ENCODE measurements at regions not wholly inside any gene's neighbourhood (a gene's known extent, or its start where the extent isn't known, plus 50 kb on each side); places are given as distances from the start of the nearest gene placed in this dataset.

- H3K9me3 ChIP-seq (ENCODE audit: control insufficient read depth, insufficient read depth, low read length) = no peaks in the 10 kb centered on the region
- H3K9ac ChIP-seq (ENCODE audit: low read depth, low read length) = no peak overlapping the region
- H3K36me3 ChIP-seq (ENCODE audit: control insufficient read depth, insufficient read depth, low read length) = no peaks in the 10 kb centered on the region
- H3K27me3 ChIP-seq (ENCODE audit: control insufficient read depth, insufficient read depth, low read length) = no peaks in the 10 kb centered on the region
- H3K4me1 ChIP-seq (ENCODE audit: control insufficient read depth, insufficient read depth, low read length) = no peaks in the 10 kb centered on the region
- H3K4me3 ChIP-seq (ENCODE audit: low read depth, low read length) = no peak overlapping the region
These were observed 111.0 kb upstream of the SYNPR start for GRCh38 chr3:63167113-63167512.

- Histone ChIP-seq H3K9me3 (ENCODE audit: control insufficient read depth, insufficient read depth, low read length) (no peaks in the 10 kb centered on the region), H3K4me1 (ENCODE audit: control insufficient read depth, insufficient read depth, low read length) (no peaks in the 10 kb centered on the region), H3K36me3 (ENCODE audit: control insufficient read depth, insufficient read depth, low read length) (no peaks in the 10 kb centered on the region), H3K4me3 (ENCODE audit: low read depth, low read length) (no peak overlapping the region), H3K27me3 (ENCODE audit: control insufficient read depth, insufficient read depth, low read length) (no peaks in the 10 kb centered on the region), H3K9ac (ENCODE audit: low read depth, low read length) (no peak overlapping the region)
These were observed 109.9 kb upstream of the SYNPR start for GRCh38 chr3:63168179-63168578.

- Histone ChIP-seq H3K4me1 (ENCODE audit: control insufficient read depth, insufficient read depth, low read length) (no peaks in the 10 kb centered on the region), H3K27me3 (ENCODE audit: control insufficient read depth, insufficient read depth, low read length) (no peaks in the 10 kb centered on the region), H3K9ac (ENCODE audit: low read depth, low read length) (no peak overlapping the region), H3K36me3 (ENCODE audit: control insufficient read depth, insufficient read depth, low read length) (no peaks in the 10 kb centered on the region), H3K4me3 (ENCODE audit: low read depth, low read length) (no peak overlapping the region), H3K9me3 (ENCODE audit: control insufficient read depth, insufficient read depth, low read length) (no peaks in the 10 kb centered on the region)
These were observed 98.1 kb upstream of the SYNPR start for GRCh38 chr3:63179862-63180522.

GRCh38 chr3:63192248-63192647 is 85.9 kb upstream of the SYNPR start:
- Histone ChIP-seq H3K9me3 (ENCODE audit: control insufficient read depth, insufficient read depth, low read length) (no peaks in the 10 kb centered on the region), H3K36me3 (ENCODE audit: control insufficient read depth, insufficient read depth, low read length) (no peaks in the 10 kb centered on the region), H3K9ac (ENCODE audit: low read depth, low read length) (no peak overlapping the region), H3K4me3 (ENCODE audit: low read depth, low read length) (no peak overlapping the region), H3K27me3 (ENCODE audit: control insufficient read depth, insufficient read depth, low read length) (no peaks in the 10 kb centered on the region), H3K4me1 (ENCODE audit: control insufficient read depth, insufficient read depth, low read length) (no peaks in the 10 kb centered on the region)

- H3K27me3 ChIP-seq (ENCODE audit: control insufficient read depth, insufficient read depth, low read length) = no peaks in the 10 kb centered on the region
- H3K36me3 ChIP-seq (ENCODE audit: control insufficient read depth, insufficient read depth, low read length) = no peaks in the 10 kb centered on the region
- H3K9me3 ChIP-seq (ENCODE audit: control insufficient read depth, insufficient read depth, low read length) = no peaks in the 10 kb centered on the region
- no peak overlapping the region for H3K4me3 ChIP-seq (ENCODE audit: low read depth, low read length)
- no peak overlapping the region for H3K9ac ChIP-seq (ENCODE audit: low read depth, low read length)
- no peaks in the 10 kb centered on the region for H3K4me1 ChIP-seq (ENCODE audit: control insufficient read depth, insufficient read depth, low read length)
These were observed 84.5 kb upstream of the SYNPR start for GRCh38 chr3:63193647-63194046.

- H3K4me3 ChIP-seq (ENCODE audit: low read depth, low read length) = no peak overlapping the region
- no peak overlapping the region for H3K9ac ChIP-seq (ENCODE audit: low read depth, low read length)
- H3K4me1 ChIP-seq (ENCODE audit: control insufficient read depth, insufficient read depth, low read length) = peaks cover 2% of the 10 kb centered on the region
- no peaks in the 10 kb centered on the region for H3K9me3 ChIP-seq (ENCODE audit: control insufficient read depth, insufficient read depth, low read length)
- H3K36me3 ChIP-seq (ENCODE audit: control insufficient read depth, insufficient read depth, low read length) = no peaks in the 10 kb centered on the region
- no peaks in the 10 kb centered on the region for H3K27me3 ChIP-seq (ENCODE audit: control insufficient read depth, insufficient read depth, low read length)
These were observed 78.5 kb upstream of the SYNPR start for GRCh38 chr3:63199606-63200005.

GRCh38 chr3:63202529-63202928 is 75.6 kb upstream of the SYNPR start:
- no peaks in the 10 kb centered on the region for H3K27me3 ChIP-seq (ENCODE audit: control insufficient read depth, insufficient read depth, low read length)
- H3K36me3 ChIP-seq (ENCODE audit: control insufficient read depth, insufficient read depth, low read length) = no peaks in the 10 kb centered on the region
- no peaks in the 10 kb centered on the region for H3K9me3 ChIP-seq (ENCODE audit: control insufficient read depth, insufficient read depth, low read length)
- H3K4me3 ChIP-seq (ENCODE audit: low read depth, low read length) = no peak overlapping the region
- H3K9ac ChIP-seq (ENCODE audit: low read depth, low read length) = no peak overlapping the region
- H3K4me1 ChIP-seq (ENCODE audit: control insufficient read depth, insufficient read depth, low read length) = peaks cover 2% of the 10 kb centered on the region

GRCh38 chr3:63207066-63207590 is 71.0 kb upstream of the SYNPR start:
- no peaks in the 10 kb centered on the region for H3K36me3 ChIP-seq (ENCODE audit: control insufficient read depth, insufficient read depth, low read length)
- H3K4me3 ChIP-seq (ENCODE audit: low read depth, low read length) = no peak overlapping the region
- H3K4me1 ChIP-seq (ENCODE audit: control insufficient read depth, insufficient read depth, low read length) = no peaks in the 10 kb centered on the region
- no peak overlapping the region for H3K9ac ChIP-seq (ENCODE audit: low read depth, low read length)
- H3K9me3 ChIP-seq (ENCODE audit: control insufficient read depth, insufficient read depth, low read length) = no peaks in the 10 kb centered on the region
- H3K27me3 ChIP-seq (ENCODE audit: control insufficient read depth, insufficient read depth, low read length) = peaks cover 6% of the 10 kb centered on the region

GRCh38 chr3:63228087-63228486 is 50.0 kb upstream of the SYNPR start:
- H3K36me3 ChIP-seq (ENCODE audit: control insufficient read depth, insufficient read depth, low read length) = no peaks in the 10 kb centered on the region
- no peak overlapping the region for H3K9ac ChIP-seq (ENCODE audit: low read depth, low read length)

More at GRCh38 chr3:63228087-63228486, 50.0 kb upstream of the SYNPR start:
- Histone ChIP-seq H3K9me3 (ENCODE audit: control insufficient read depth, insufficient read depth, low read length) (no peaks in the 10 kb centered on the region), H3K27me3 (ENCODE audit: control insufficient read depth, insufficient read depth, low read length) (no peaks in the 10 kb centered on the region), H3K4me1 (ENCODE audit: control insufficient read depth, insufficient read depth, low read length) (peaks cover 10% of the 10 kb centered on the region), H3K4me3 (ENCODE audit: low read depth, low read length) (no peak overlapping the region)

Data from iPS-15b (cell line).